ENCODE measurements at regions not wholly inside any gene's neighbourhood (a gene's known extent, or its start where the extent isn't known, plus 50 kb on each side); places are given as distances from the start of the nearest gene placed in this dataset.
"Not testable (repeated sequence)": the region's sequence is repeated elsewhere in the genome, so short reads cannot be mapped to it uniquely, and the experiment has no call there.

GRCh38 chr2:47964277-47964676 lies 58.0 kb upstream of the FBXO11 start:
- no peaks in the 10 kb centered on the region for H3K36me3 ChIP-seq (ENCODE audit: control insufficient read depth, insufficient read depth, low read length)
- no peaks in the 10 kb centered on the region for H3K27me3 ChIP-seq (replicated peaks; ENCODE audit: control insufficient read depth, insufficient read depth, low read length, poor library complexity, severe bottlenecking)
- H3K9me3 ChIP-seq (ENCODE audit: control insufficient read depth, low read length) = no peaks in the 10 kb centered on the region
- no peak overlapping the region for H3K4me3 ChIP-seq (ENCODE audit: insufficient read depth, low read depth, low read length, poor library complexity, severe bottlenecking)
- no peak overlapping the region for H3K27ac ChIP-seq (ENCODE audit: insufficient read depth, low read length, poor library complexity, severe bottlenecking)
- no peak for DNase-seq
- H3K4me1 ChIP-seq (ENCODE audit: control insufficient read depth, insufficient read depth, low read length, poor library complexity, severe bottlenecking) = no peaks in the 10 kb centered on the region

- no peak for DNase-seq
- Histone ChIP-seq H3K27ac (ENCODE audit: insufficient read depth, low read length, poor library complexity, severe bottlenecking) (no peak overlapping the region), H3K36me3 (ENCODE audit: control insufficient read depth, insufficient read depth, low read length) (no peaks in the 10 kb centered on the region), H3K9me3 (ENCODE audit: control insufficient read depth, low read length) (no peaks in the 10 kb centered on the region), H3K4me3 (ENCODE audit: insufficient read depth, low read depth, low read length, poor library complexity, severe bottlenecking) (no peak overlapping the region), H3K4me1 (ENCODE audit: control insufficient read depth, insufficient read depth, low read length, poor library complexity, severe bottlenecking) (no peaks in the 10 kb centered on the region), H3K27me3 (replicated peaks; ENCODE audit: control insufficient read depth, insufficient read depth, low read length, poor library complexity, severe bottlenecking) (no peaks in the 10 kb centered on the region)
Observed at GRCh38 chr2:47964722-47965434, 58.6 kb upstream of the FBXO11 start.

- H3K27me3 ChIP-seq (replicated peaks; ENCODE audit: control insufficient read depth, insufficient read depth, low read length, poor library complexity, severe bottlenecking); H3K4me3 ChIP-seq (ENCODE audit: insufficient read depth, low read depth, low read length, poor library complexity, severe bottlenecking); H3K27ac ChIP-seq (ENCODE audit: insufficient read depth, low read length, poor library complexity, severe bottlenecking); H3K36me3 ChIP-seq (ENCODE audit: control insufficient read depth, insufficient read depth, low read length); H3K9me3 ChIP-seq (ENCODE audit: control insufficient read depth, low read length); DNase-seq; H3K4me1 ChIP-seq (ENCODE audit: control insufficient read depth, insufficient read depth, low read length, poor library complexity, severe bottlenecking): not testable (repeated sequence)
Observed at GRCh38 chr2:47976728-47977127, 70.4 kb upstream of the FBXO11 start.

- Histone ChIP-seq H3K4me1 (ENCODE audit: control insufficient read depth, insufficient read depth, low read length, poor library complexity, severe bottlenecking) (no peaks in the 10 kb centered on the region), H3K9me3 (ENCODE audit: control insufficient read depth, low read length) (no peaks in the 10 kb centered on the region), H3K36me3 (ENCODE audit: control insufficient read depth, insufficient read depth, low read length) (no peaks in the 10 kb centered on the region), H3K27ac (ENCODE audit: insufficient read depth, low read length, poor library complexity, severe bottlenecking) (no peak overlapping the region), H3K27me3 (replicated peaks; ENCODE audit: control insufficient read depth, insufficient read depth, low read length, poor library complexity, severe bottlenecking) (no peaks in the 10 kb centered on the region), H3K4me3 (ENCODE audit: insufficient read depth, low read depth, low read length, poor library complexity, severe bottlenecking) (no peak overlapping the region)
- no peak for DNase-seq
Observed at GRCh38 chr2:47984041-47984440, 77.7 kb upstream of the FBXO11 start.

- Histone ChIP-seq H3K9me3 (ENCODE audit: control insufficient read depth, low read length) (no peaks in the 10 kb centered on the region), H3K27me3 (replicated peaks; ENCODE audit: control insufficient read depth, insufficient read depth, low read length, poor library complexity, severe bottlenecking) (no peaks in the 10 kb centered on the region), H3K4me3 (ENCODE audit: insufficient read depth, low read depth, low read length, poor library complexity, severe bottlenecking) (no peak overlapping the region), H3K36me3 (ENCODE audit: control insufficient read depth, insufficient read depth, low read length) (no peaks in the 10 kb centered on the region), H3K27ac (ENCODE audit: insufficient read depth, low read length, poor library complexity, severe bottlenecking) (no peak overlapping the region), H3K4me1 (ENCODE audit: control insufficient read depth, insufficient read depth, low read length, poor library complexity, severe bottlenecking) (no peaks in the 10 kb centered on the region)
- DNase-seq = no peak
Observed at GRCh38 chr2:47990503-47990902, 84.2 kb upstream of the FBXO11 start.

- DNase-seq = no peak
- no peaks in the 10 kb centered on the region for H3K36me3 ChIP-seq (ENCODE audit: control insufficient read depth, insufficient read depth, low read length)
- H3K27ac ChIP-seq (ENCODE audit: insufficient read depth, low read length, poor library complexity, severe bottlenecking) = no peak overlapping the region
- no peak overlapping the region for H3K4me3 ChIP-seq (ENCODE audit: insufficient read depth, low read depth, low read length, poor library complexity, severe bottlenecking)
- H3K4me1 ChIP-seq (ENCODE audit: control insufficient read depth, insufficient read depth, low read length, poor library complexity, severe bottlenecking) = no peaks in the 10 kb centered on the region
- no peaks in the 10 kb centered on the region for H3K9me3 ChIP-seq (ENCODE audit: control insufficient read depth, low read length)
- no peaks in the 10 kb centered on the region for H3K27me3 ChIP-seq (replicated peaks; ENCODE audit: control insufficient read depth, insufficient read depth, low read length, poor library complexity, severe bottlenecking)
Observed at GRCh38 chr2:47992671-47993070, 86.4 kb upstream of the FBXO11 start.

GRCh38 chr2:47996808-47997207 lies 90.5 kb upstream of the FBXO11 start:
- no peak for DNase-seq

GRCh38 chr2:47999512-47999911 lies 93.2 kb upstream of the FBXO11 start:
- no peaks in the 10 kb centered on the region for H3K36me3 ChIP-seq (ENCODE audit: control insufficient read depth, insufficient read depth, low read length)
- H3K4me1 ChIP-seq (ENCODE audit: control insufficient read depth, insufficient read depth, low read length, poor library complexity, severe bottlenecking) = no peaks in the 10 kb centered on the region
- H3K9me3 ChIP-seq (ENCODE audit: control insufficient read depth, low read length) = no peaks in the 10 kb centered on the region
- no peak for DNase-seq
- no peak overlapping the region for H3K4me3 ChIP-seq (ENCODE audit: insufficient read depth, low read depth, low read length, poor library complexity, severe bottlenecking)
- no peaks in the 10 kb centered on the region for H3K27me3 ChIP-seq (replicated peaks; ENCODE audit: control insufficient read depth, insufficient read depth, low read length, poor library complexity, severe bottlenecking)
- H3K27ac ChIP-seq (ENCODE audit: insufficient read depth, low read length, poor library complexity, severe bottlenecking) = no peak overlapping the region

More at GRCh38 chr2:47996808-47997207, 90.5 kb upstream of the FBXO11 start:
- no peak overlapping the region for H3K27ac ChIP-seq (ENCODE audit: insufficient read depth, low read length, poor library complexity, severe bottlenecking)
- no peaks in the 10 kb centered on the region for H3K27me3 ChIP-seq (replicated peaks; ENCODE audit: control insufficient read depth, insufficient read depth, low read length, poor library complexity, severe bottlenecking)
- H3K36me3 ChIP-seq (ENCODE audit: control insufficient read depth, insufficient read depth, low read length) = no peaks in the 10 kb centered on the region
- no peaks in the 10 kb centered on the region for H3K4me1 ChIP-seq (ENCODE audit: control insufficient read depth, insufficient read depth, low read length, poor library complexity, severe bottlenecking)
- no peaks in the 10 kb centered on the region for H3K9me3 ChIP-seq (ENCODE audit: control insufficient read depth, low read length)
- H3K4me3 ChIP-seq (ENCODE audit: insufficient read depth, low read depth, low read length, poor library complexity, severe bottlenecking) = no peak overlapping the region

- Histone ChIP-seq H3K27ac (ENCODE audit: insufficient read depth, low read length, poor library complexity, severe bottlenecking) (no peak overlapping the region), H3K36me3 (ENCODE audit: control insufficient read depth, insufficient read depth, low read length) (no peaks in the 10 kb centered on the region), H3K4me1 (ENCODE audit: control insufficient read depth, insufficient read depth, low read length, poor library complexity, severe bottlenecking) (no peaks in the 10 kb centered on the region), H3K9me3 (ENCODE audit: control insufficient read depth, low read length) (no peaks in the 10 kb centered on the region), H3K27me3 (replicated peaks; ENCODE audit: control insufficient read depth, insufficient read depth, low read length, poor library complexity, severe bottlenecking) (no peaks in the 10 kb centered on the region), H3K4me3 (ENCODE audit: insufficient read depth, low read depth, low read length, poor library complexity, severe bottlenecking) (no peak overlapping the region)
- DNase-seq = no peak
Observed at GRCh38 chr2:48001498-48001897, 95.2 kb upstream of the FBXO11 start.

- DNase-seq = no peak
Observed at GRCh38 chr2:48006094-48006493, 99.8 kb upstream of the FBXO11 start.

More at GRCh38 chr2:48006094-48006493, 99.8 kb upstream of the FBXO11 start:
- H3K9me3 ChIP-seq (ENCODE audit: control insufficient read depth, low read length) = no peaks in the 10 kb centered on the region
- no peak overlapping the region for H3K4me3 ChIP-seq (ENCODE audit: insufficient read depth, low read depth, low read length, poor library complexity, severe bottlenecking)
- no peaks in the 10 kb centered on the region for H3K27me3 ChIP-seq (replicated peaks; ENCODE audit: control insufficient read depth, insufficient read depth, low read length, poor library complexity, severe bottlenecking)
- H3K27ac ChIP-seq (ENCODE audit: insufficient read depth, low read length, poor library complexity, severe bottlenecking) = no peak overlapping the region
- H3K4me1 ChIP-seq (ENCODE audit: control insufficient read depth, insufficient read depth, low read length, poor library complexity, severe bottlenecking) = no peaks in the 10 kb centered on the region
- H3K36me3 ChIP-seq (ENCODE audit: control insufficient read depth, insufficient read depth, low read length) = no peaks in the 10 kb centered on the region

All from effector memory CD4-positive, alpha-beta T cell (primary cell).